Stomach (tissue), 8 donors: ENCODE measurements at regions not wholly inside any gene's neighbourhood (a gene's known extent, or its start where the extent isn't known, plus 50 kb on each side); places are given as distances from the start of the nearest gene placed in this dataset.
A peak's percentile ranks its signal among the peaks of the same experiment; 100 is the strongest.

Experiments used
- DNase-seq, 2 donors: peaks; one replicate each; pipeline versions ENCODE4 v3.0.0 to v3.0.0-alpha.2; 2013 to 2019
- H3K27ac ChIP-seq, 5 donors: fragments of 200-600 bp in 4 of 5; sonication (generic) in 4 of 5; one replicate each; pipeline ENCODE4 v1.5.1; 2013 to 2019; ENCODE audit warnings: mild to moderate bottlenecking in 1 of 5, moderate library complexity in 1 of 5
- H3K27me3 ChIP-seq, 3 donors: fragments of 200-600 bp; sonication (generic); one replicate each; pipeline ENCODE4 v1.5.1; 2017 to 2019; ENCODE audit warnings: mixed run types in 1 of 3
- H3K36me3 ChIP-seq, 4 donors: fragments of 200-600 bp; sonication (generic); 1 replicate in 3 of 4; 2 replicates in 1 of 4; pipeline ENCODE4 v1.5.1; 2016 to 2019
- H3K4me1 ChIP-seq, 4 donors: fragments of 200-600 bp; sonication (generic); one replicate each; pipeline ENCODE4 v1.5.1; 2016 to 2019
- H3K4me3 ChIP-seq, 4 donors: fragments of 200-600 bp; sonication (generic) in 3 of 4; one replicate each; pipeline ENCODE4 v1.5.1; 2016 to 2019; ENCODE audit warnings: mild to moderate bottlenecking in 1 of 4
- H3K9me3 ChIP-seq, 4 donors: fragments of 200-600 bp; sonication (generic); one replicate each; pipeline ENCODE4 v1.5.1; 2016 to 2019
- CTCF ChIP-seq, 7 experiments: fragments of 450-650 bp in 4 of 7; fragments of 200-600 bp in 3 of 7; sonication (generic) in 3 of 7; IDR thresholded peaks; one replicate each; pipeline ENCODE4 v1.5.1; 2016 to 2019; ENCODE audit warnings: antibody characterized with exemption in 7 of 7, control low read depth in 2 of 7, mild to moderate bottlenecking in 1 of 7
- EP300 ChIP-seq: sonication (generic); formaldehyde crosslinking; IDR thresholded peaks from one replicate; pipeline ENCODE4 v1.6.1; 2017; ENCODE audit warnings: antibody characterized with exemption
- POLR2A ChIP-seq, 4 donors: fragments of 450-650 bp; IDR thresholded peaks; one replicate each; pipeline ENCODE4 v1.6.1; 2016; ENCODE audit warnings: antibody characterized with exemption in 4 of 4, control low read depth in 2 of 4, mild to moderate bottlenecking in 1 of 4, moderate library complexity in 1 of 4
- POLR2AphosphoS5 ChIP-seq, 3 donors: sonication (generic); formaldehyde crosslinking; IDR thresholded peaks; one replicate each; pipeline ENCODE4 v1.6.1; 2016; ENCODE audit warnings: antibody characterized with exemption in 3 of 3
- WGBS, 5 donors: extraction: QIAGEN DNeasy Blood & Tissue Kit in 3 of 5; methylation state at CpG; one replicate each; pipeline versions ENCODE4 v1.1.5 to v1.1.7; 2013 to 2018; 5-methylcytosine and 5-hydroxymethylcytosine counted together
- intact Hi-C: fragments of 100-400 bp; cut with DNase I; formaldehyde crosslinking; loops from one replicate; pipeline ENCODE4 v1.15.1; 2023; ENCODE audit warnings: low total_unique reads
- donor health status: healthy with polysubstance abuse.
- donor health status: Bipolar disorder and iron deficiency.
- donor health status: healthy.

GRCh38 chr1:60425528-60425927 lies 352.0 kb upstream of the C1orf87 start:
- WGBS, 5 donors, result 58 to 67% (median 62%) methylated on average over 1 of the region's 1 CpG
- intact Hi-C loops, result no loop called here

GRCh38 chr1:60423146-60423780 lies 349.7 kb upstream of the C1orf87 start:
- Histone ChIP-seq H3K36me3 (no peaks in the 10 kb centered on the region), H3K4me3 (no peak overlapping the region), H3K9me3 (peaks cover 0 to 10% (median 4%) of the 10 kb centered on the region in 4 donors), H3K4me1 (peaks cover 0 to 16% (median 4%) of the 10 kb centered on the region in 4 donors), H3K27me3 (no peaks in the 10 kb centered on the region), H3K27ac (no peak overlapping the region)
- intact Hi-C loops, result no loop called here
- DNase-seq, result peak in 1 of 2 donors; percentile 9
- no peak for TF ChIP-seq CTCF (IDR thresholded peaks at IDR 0.05)
- no peak for TF ChIP-seq POLR2AphosphoS5 (IDR thresholded peaks at IDR 0.05)
- no peak for TF ChIP-seq EP300
- TF ChIP-seq POLR2A (IDR thresholded peaks at IDR 0.05), result no peak
- WGBS, 5 donors, result 30 to 36% (median 33%) methylated on average over 5 of the region's 5 CpGs

More at GRCh38 chr1:60425528-60425927, 352.0 kb upstream of the C1orf87 start:
- Histone ChIP-seq H3K9me3 (peaks cover 0 to 10% (median 4%) of the 10 kb centered on the region in 4 donors), H3K27ac (no peak overlapping the region), H3K27me3 (no peaks in the 10 kb centered on the region), H3K4me3 (no peak overlapping the region), H3K4me1 (peaks cover 0 to 16% (median 4%) of the 10 kb centered on the region in 4 donors), H3K36me3 (no peaks in the 10 kb centered on the region)
- no peak for DNase-seq
- TF ChIP-seq POLR2A (IDR thresholded peaks at IDR 0.05) (no peak), EP300 (no peak), CTCF (IDR thresholded peaks at IDR 0.05) (no peak), POLR2AphosphoS5 (IDR thresholded peaks at IDR 0.05) (no peak)

- H3K27me3 ChIP-seq, result no peaks in the 10 kb centered on the region
- intact Hi-C loops, result no loop called here
- peaks cover 0 to 10% (median 4%) of the 10 kb centered on the region in 4 donors for H3K9me3 ChIP-seq
- DNase-seq, result no peak
- H3K4me1 ChIP-seq, result peaks cover 0 to 7% (median 4%) of the 10 kb centered on the region in 4 donors
- H3K36me3 ChIP-seq, result no peaks in the 10 kb centered on the region
- no peak overlapping the region for H3K4me3 ChIP-seq
- H3K27ac ChIP-seq, result no peak overlapping the region
- TF ChIP-seq POLR2A (IDR thresholded peaks at IDR 0.05) (no peak), EP300 (no peak)
- 68 to 87% (median 85%) methylated on average over 4 of the region's 4 CpGs for WGBS, 5 donors
These were observed 348.4 kb upstream of the C1orf87 start for GRCh38 chr1:60421965-60422364.

- 89 to 100% (median 97%) methylated on average over 1 of the region's 1 CpG for WGBS, 5 donors
- intact Hi-C loops, result no loop called here
These were observed 345.5 kb upstream of the C1orf87 start for GRCh38 chr1:60419023-60419422.

More at GRCh38 chr1:60419023-60419422, 345.5 kb upstream of the C1orf87 start:
- no peak for TF ChIP-seq POLR2AphosphoS5 (IDR thresholded peaks at IDR 0.05)
- TF ChIP-seq POLR2A (IDR thresholded peaks at IDR 0.05), result no peak
- TF ChIP-seq EP300, result no peak
- no peak for TF ChIP-seq CTCF (IDR thresholded peaks at IDR 0.05)
- H3K9me3 ChIP-seq, result peaks cover 0 to 10% (median 4%) of the 10 kb centered on the region in 4 donors
- no peak overlapping the region for H3K27ac ChIP-seq
- peaks cover 0 to 7% (median 3%) of the 10 kb centered on the region in 4 donors for H3K4me1 ChIP-seq
- H3K27me3 ChIP-seq, result no peaks in the 10 kb centered on the region
- no peaks in the 10 kb centered on the region for H3K36me3 ChIP-seq
- DNase-seq, result no peak
- no peak overlapping the region for H3K4me3 ChIP-seq
